Ascending aorta (tissue), 2 donors: ENCODE measurements at regions not wholly inside any gene's neighbourhood (a gene's known extent, or its start where the extent isn't known, plus 50 kb on each side); places are given as distances from the start of the nearest gene placed in this dataset.

Experiments used
- DNase-seq, 2 donors: peaks; one replicate each; pipeline ENCODE4 v3.0.0-alpha.2; 2019; ENCODE audit warnings: low spot score in 2 of 2
- H3K27ac ChIP-seq, 2 donors: fragments of 200-600 bp; sonication (generic); one replicate each; pipeline ENCODE4 v1.5.1; 2016 to 2017; ENCODE audit warnings: mild to moderate bottlenecking in 1 of 2
- H3K27me3 ChIP-seq: fragments of 200-600 bp; sonication (generic); one replicate; pipeline ENCODE4 v1.5.1; 2017
- H3K36me3 ChIP-seq, 2 donors: fragments of 200-600 bp; sonication (generic); one replicate each; pipeline ENCODE4 v1.5.1; 2016
- H3K4me1 ChIP-seq, 2 donors: fragments of 200-600 bp; sonication (generic); one replicate each; pipeline ENCODE4 v1.5.1; 2016 to 2017; ENCODE audit warnings: mild to moderate bottlenecking in 1 of 2
- H3K4me3 ChIP-seq, 2 donors: fragments of 200-600 bp; sonication (generic); one replicate each; pipeline ENCODE4 v1.5.1; 2016 to 2017; ENCODE audit warnings: mild to moderate bottlenecking in 1 of 2
- H3K9me3 ChIP-seq, 2 donors: fragments of 200-600 bp; sonication (generic); one replicate each; pipeline ENCODE4 v1.5.1; 2016
- intact Hi-C: fragments of 100-400 bp; cut with DNase I; formaldehyde crosslinking; loops from one replicate; pipeline ENCODE4 v1.15.1; 2023
- TF ChIP-seq, protein P1 (sequence below), 3 experiments: fragments of 200-600 bp in 2 of 3; fragments of 450-650 bp in 1 of 3; sonication (generic) in 2 of 3; IDR thresholded peaks; one replicate each; pipeline ENCODE4 v1.5.1; 2016 to 2019; ENCODE audit warnings: antibody characterized with exemption in 3 of 3, mild to moderate bottlenecking in 1 of 3, moderate library complexity in 1 of 3

- Histone ChIP-seq H3K27ac (no peak overlapping the region), H3K9me3 (no peaks in the 10 kb centered on the region), H3K4me3 (no peak overlapping the region), H3K36me3 (no peaks in the 10 kb centered on the region), H3K4me1 (no peaks in the 10 kb centered on the region), H3K27me3 (no peaks in the 10 kb centered on the region)
- TF ChIP-seq, protein P1, sequence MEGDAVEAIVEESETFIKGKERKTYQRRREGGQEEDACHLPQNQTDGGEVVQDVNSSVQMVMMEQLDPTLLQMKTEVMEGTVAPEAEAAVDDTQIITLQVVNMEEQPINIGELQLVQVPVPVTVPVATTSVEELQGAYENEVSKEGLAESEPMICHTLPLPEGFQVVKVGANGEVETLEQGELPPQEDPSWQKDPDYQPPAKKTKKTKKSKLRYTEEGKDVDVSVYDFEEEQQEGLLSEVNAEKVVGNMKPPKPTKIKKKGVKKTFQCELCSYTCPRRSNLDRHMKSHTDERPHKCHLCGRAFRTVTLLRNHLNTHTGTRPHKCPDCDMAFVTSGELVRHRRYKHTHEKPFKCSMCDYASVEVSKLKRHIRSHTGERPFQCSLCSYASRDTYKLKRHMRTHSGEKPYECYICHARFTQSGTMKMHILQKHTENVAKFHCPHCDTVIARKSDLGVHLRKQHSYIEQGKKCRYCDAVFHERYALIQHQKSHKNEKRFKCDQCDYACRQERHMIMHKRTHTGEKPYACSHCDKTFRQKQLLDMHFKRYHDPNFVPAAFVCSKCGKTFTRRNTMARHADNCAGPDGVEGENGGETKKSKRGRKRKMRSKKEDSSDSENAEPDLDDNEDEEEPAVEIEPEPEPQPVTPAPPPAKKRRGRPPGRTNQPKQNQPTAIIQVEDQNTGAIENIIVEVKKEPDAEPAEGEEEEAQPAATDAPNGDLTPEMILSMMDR (IDR thresholded peaks at IDR 0.05): no peak
- DNase-seq: no peak
- intact Hi-C loops: no loop called here
Measured at GRCh38 chr16:65788434-65789140, 577.9 kb upstream of the CDH5 start.

DNA sequence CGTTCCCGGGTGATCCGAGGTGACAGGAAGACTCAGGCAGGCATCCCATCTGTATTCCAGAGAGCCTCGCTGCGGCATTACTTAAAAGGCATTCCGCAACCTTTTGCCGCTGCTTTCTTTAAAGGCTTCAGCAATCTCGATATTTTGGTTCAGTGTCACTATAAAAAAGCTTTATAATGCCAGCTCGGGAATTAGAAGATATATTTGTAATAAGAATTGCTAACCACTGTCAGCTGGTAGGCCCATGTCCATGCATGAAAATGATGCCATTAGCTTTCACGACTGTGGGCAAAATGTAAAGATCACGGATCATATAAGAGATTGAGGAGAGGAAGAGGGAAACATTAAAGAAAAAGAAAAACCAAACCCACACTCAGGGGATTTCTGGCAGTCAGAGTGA is 578.6 kb upstream of the CDH5 start:
- no peaks in the 10 kb centered on the region for H3K9me3 ChIP-seq
- intact Hi-C loops: no loop called here
- H3K27me3 ChIP-seq: no peaks in the 10 kb centered on the region
- TF ChIP-seq, protein P1 (IDR thresholded peaks at IDR 0.05): no peak
- peaks cover 0 to 4% of the 10 kb centered on the region in 2 donors for H3K4me1 ChIP-seq
- H3K4me3 ChIP-seq: no peak overlapping the region
- DNase-seq: no peak
- H3K27ac ChIP-seq: no peak overlapping the region
- H3K36me3 ChIP-seq: no peaks in the 10 kb centered on the region

- H3K27ac ChIP-seq: no peak overlapping the region
- no peak for DNase-seq
- H3K36me3 ChIP-seq: no peaks in the 10 kb centered on the region
- H3K9me3 ChIP-seq: no peaks in the 10 kb centered on the region
- no peak overlapping the region for H3K4me3 ChIP-seq
- no peaks in the 10 kb centered on the region for H3K27me3 ChIP-seq
- TF ChIP-seq, protein P1 (IDR thresholded peaks at IDR 0.05): no peak
- intact Hi-C loops: no loop called here
- H3K4me1 ChIP-seq: peaks cover 0 to 6% of the 10 kb centered on the region in 2 donors
Measured at GRCh38 chr16:65786916-65787315, 579.6 kb upstream of the CDH5 start.

GRCh38 chr16:65783709-65784474 is 582.6 kb upstream of the CDH5 start:
- peaks cover 3 to 6% of the 10 kb centered on the region in 2 donors for H3K4me1 ChIP-seq
- DNase-seq: no peak
- no peaks in the 10 kb centered on the region for H3K9me3 ChIP-seq
- H3K4me3 ChIP-seq: no peak overlapping the region
- H3K36me3 ChIP-seq: no peaks in the 10 kb centered on the region
- no peaks in the 10 kb centered on the region for H3K27me3 ChIP-seq
- TF ChIP-seq, protein P1 (IDR thresholded peaks at IDR 0.05): no peak
- no peak overlapping the region for H3K27ac ChIP-seq
- intact Hi-C loops: no loop called here

DNA sequence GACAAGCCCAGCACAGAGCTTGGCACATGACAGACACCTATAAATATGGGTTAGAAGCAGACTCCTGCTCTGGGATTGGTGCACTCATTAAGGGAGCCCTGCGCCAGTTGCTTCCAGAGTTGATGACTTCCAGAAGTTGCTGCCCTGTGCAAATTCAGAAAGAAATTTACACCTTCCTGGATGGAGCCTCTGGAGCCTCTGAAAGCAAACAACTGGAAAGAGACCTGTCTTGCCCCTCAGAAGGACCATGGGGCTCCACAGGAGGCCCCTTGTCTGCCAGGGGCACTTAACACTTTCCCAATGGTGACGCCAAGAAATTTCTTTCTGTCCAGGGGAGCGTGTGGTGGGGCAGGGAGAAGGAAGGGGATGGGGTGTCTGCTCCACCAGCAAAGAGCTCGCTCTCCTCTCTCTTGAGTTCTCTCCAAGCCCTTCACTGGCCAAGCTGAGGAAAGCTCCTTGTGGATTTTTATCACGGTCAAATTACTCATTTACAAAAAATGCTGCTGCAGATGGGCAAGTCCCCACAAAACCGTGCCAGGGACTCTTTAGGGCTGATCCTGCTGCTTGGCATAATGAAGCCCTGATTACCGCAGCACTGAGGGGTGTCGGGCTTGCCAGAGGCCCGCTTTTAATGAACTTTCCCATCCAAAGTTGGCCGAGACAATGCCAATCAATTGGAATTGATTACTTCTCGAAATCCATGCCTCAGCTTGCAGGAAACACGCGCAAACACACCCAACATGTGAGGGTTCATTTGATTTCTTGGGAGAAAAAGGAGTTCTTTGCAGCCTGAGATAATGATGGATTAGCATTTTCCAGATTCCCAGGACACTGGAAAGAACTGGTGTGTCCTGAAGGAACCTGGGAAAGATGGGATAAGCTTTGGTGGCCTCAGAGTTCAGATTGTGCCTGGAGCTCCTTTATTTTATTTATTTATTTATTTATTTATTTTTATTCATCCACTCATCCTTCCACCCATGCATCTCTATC is 583.6 kb upstream of the CDH5 start:
- H3K4me1 ChIP-seq: peaks cover 3 to 6% of the 10 kb centered on the region in 2 donors
- H3K4me3 ChIP-seq: no peak overlapping the region
- no peak overlapping the region for H3K27ac ChIP-seq
- intact Hi-C loops: no loop called here
- no peaks in the 10 kb centered on the region for H3K36me3 ChIP-seq
- no peaks in the 10 kb centered on the region for H3K9me3 ChIP-seq
- H3K27me3 ChIP-seq: no peaks in the 10 kb centered on the region
- DNase-seq: no peak
- TF ChIP-seq, protein P1 (IDR thresholded peaks at IDR 0.05): no peak
